Globus pallidus (tissue), 1 donor: ENCODE measurements at regions not wholly inside any gene's neighbourhood (a gene's known extent, or its start where the extent isn't known, plus 50 kb on each side); places are given as distances from the start of the nearest gene placed in this dataset.
A peak's percentile ranks its signal among the peaks of the same experiment; 100 is the strongest.
"Not testable (repeated sequence)": the region's sequence is repeated elsewhere in the genome, so short reads cannot be mapped to it uniquely, and the experiment has no call there.

Experiments
- DNase-seq: peaks from one replicate; pipeline ENCODE4 v3.0.0-alpha.2; 2015; ENCODE audit warnings: low spot score

- DNase-seq: no peak
Observed at GRCh38 chr6:154632119-154632518, 101.1 kb upstream of the SCAF8 start.

DNA sequence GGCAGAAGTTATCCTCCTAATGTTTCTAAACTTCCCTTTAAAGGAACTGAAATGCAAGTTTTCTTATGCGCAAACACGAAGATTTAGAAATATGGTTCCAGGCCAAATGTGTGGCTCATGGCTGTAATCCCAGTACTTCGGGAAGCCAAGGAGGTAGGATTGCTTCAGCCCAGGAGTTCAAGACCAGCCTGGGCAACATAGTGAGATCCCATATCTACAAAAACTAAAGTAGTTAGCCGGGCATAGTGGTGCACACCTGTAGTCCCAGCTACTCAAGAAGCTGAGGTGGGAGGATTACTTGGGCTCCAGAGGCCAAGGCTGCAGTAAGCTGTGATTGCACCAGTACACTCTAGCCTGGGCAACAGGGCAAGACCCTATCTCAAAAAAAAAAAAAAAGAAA is 95.8 kb upstream of the SCAF8 start:
- no peak for DNase-seq

- no peak for DNase-seq
Observed at GRCh38 chr6:154638369-154638768, 94.8 kb upstream of the SCAF8 start.

DNA sequence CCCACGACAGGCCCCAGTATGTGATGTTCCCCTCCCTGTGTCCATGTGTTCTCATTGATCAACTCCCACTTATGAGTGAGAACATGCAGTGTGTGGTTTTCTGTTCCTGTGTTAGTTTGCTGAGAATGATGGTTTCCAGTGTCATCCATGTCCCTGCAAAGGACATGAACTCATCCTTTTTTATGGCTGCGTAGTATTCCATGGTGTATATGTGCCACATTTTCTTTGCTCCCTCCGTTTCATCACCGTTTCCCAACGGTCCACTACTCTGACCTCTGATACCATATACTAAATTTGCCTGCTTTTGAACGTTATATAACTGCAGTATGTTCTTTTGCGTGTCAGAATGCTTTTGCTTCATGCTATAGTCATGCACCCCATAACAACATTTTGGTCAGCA is 94.0 kb upstream of the SCAF8 start:
- not testable (repeated sequence) for DNase-seq

GRCh38 chr6:154648188-154648887 is 84.9 kb upstream of the SCAF8 start:
- DNase-seq: no peak

DNA sequence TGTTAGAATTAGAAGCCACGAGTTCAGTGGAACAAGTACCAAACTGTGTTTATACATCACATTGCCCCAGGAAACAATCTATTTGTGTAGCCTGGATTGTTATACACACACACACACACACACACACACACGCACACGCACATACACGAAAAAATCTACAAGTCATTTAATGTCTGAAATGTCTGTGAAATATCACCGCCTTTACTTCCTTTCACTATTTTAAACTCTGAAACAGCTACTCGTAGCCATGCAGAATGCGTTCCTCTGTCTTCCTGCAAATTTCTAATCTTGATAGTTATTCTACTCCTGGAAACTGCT is 84.4 kb upstream of the SCAF8 start:
- DNase-seq: no peak

DNA sequence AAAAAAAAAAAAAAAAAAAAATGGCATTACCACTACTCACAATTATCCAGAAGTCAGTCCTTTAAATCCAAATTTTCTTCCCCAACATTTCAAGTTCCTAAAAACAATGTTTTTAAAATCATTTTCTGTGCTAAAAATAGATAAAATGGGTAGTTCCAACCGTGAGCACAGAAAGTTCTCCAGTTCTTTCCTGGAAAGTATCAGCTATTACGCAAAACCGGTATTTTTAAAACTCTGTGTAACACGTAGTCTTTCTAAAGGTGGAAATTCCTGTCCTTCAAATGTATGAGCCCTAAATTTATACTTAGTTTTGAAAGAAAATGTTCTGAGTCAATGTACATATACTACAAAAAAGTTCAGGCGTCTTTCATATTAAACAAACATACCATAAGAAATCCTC is 83.5 kb upstream of the SCAF8 start:
- DNase-seq: no peak

GRCh38 chr6:154650351-154650750 is 82.9 kb upstream of the SCAF8 start:
- DNase-seq: no peak

DNA sequence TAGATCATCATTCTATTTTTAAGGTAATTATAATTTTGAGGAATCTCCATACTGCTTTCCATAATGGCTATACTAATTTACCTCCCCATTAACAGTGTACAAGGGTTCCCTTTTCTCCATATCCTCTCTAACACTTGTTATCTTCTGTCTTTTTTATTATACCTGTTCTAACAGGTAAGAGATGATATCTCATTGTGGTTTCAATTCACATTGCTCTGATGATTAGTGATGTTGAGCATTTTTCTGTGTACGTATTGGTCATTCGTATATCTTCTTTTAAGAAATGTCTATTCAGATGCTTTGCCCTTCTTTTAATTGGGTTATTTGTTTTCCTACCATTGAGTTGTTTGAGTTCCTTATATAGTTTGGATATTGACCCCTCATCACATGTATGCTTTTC is 81.6 kb upstream of the SCAF8 start:
- DNase-seq: no peak

GRCh38 chr6:154653385-154653784 is 79.8 kb upstream of the SCAF8 start:
- DNase-seq: no peak

GRCh38 chr6:154653853-154654252 is 79.4 kb upstream of the SCAF8 start:
- DNase-seq: no peak

DNA sequence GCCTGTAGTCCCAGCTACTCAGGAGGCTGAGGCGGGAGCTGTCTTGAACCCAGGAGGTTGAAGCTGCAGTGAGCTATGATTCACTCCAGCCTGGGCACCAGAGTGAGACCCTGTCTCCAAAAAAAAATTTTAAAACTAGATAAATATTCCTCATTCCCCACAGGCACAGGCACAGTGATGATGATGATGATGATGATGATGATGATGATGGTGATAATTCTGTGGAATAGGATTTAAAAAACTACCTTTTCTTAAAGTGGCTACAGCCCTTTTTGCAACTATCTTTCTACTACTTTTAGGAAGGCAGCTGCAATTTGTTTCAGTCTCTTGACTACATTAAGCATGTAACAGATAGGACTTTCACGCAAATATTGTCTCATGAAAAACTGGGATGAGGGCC is 76.6 kb upstream of the SCAF8 start:
- DNase-seq: no peak

DNA sequence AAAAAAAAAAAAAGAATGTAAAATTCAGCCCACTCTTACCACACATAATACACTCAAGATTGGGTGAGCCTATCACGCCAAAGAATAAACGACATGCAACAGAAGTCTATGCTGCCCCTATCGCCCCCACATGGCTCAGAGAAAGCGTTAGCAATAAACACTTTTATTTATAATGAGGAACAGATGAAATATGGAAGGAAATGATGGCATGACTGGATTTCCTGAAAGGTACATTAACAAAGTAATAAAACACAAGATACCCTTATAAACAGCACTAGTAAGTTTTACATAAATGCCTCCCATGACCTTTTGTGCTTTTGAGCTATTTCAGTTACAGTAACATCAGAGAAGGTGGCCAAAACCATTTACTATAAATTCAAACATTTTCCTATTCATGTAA is 71.4 kb upstream of the SCAF8 start:
- DNase-seq: no peak

- DNase-seq: no peak
Observed at GRCh38 chr6:154664287-154664686, 68.9 kb upstream of the SCAF8 start.

- DNase-seq: no peak
Observed at GRCh38 chr6:154668156-154668555, 65.1 kb upstream of the SCAF8 start.

GRCh38 chr6:154672086-154672485 is 61.1 kb upstream of the SCAF8 start:
- DNase-seq: no peak

- DNase-seq: no peak
Observed at GRCh38 chr6:154673919-154674318, 59.3 kb upstream of the SCAF8 start.

GRCh38 chr6:154675602-154676088 is 57.6 kb upstream of the SCAF8 start:
- peak; percentile 96 for DNase-seq

GRCh38 chr6:154682633-154683125 is 50.5 kb upstream of the SCAF8 start:
- DNase-seq: no peak
